ENCODE measurements at regions not wholly inside any gene's neighbourhood (a gene's known extent, or its start where the extent isn't known, plus 50 kb on each side); places are given as distances from the start of the nearest gene placed in this dataset.

DNA sequence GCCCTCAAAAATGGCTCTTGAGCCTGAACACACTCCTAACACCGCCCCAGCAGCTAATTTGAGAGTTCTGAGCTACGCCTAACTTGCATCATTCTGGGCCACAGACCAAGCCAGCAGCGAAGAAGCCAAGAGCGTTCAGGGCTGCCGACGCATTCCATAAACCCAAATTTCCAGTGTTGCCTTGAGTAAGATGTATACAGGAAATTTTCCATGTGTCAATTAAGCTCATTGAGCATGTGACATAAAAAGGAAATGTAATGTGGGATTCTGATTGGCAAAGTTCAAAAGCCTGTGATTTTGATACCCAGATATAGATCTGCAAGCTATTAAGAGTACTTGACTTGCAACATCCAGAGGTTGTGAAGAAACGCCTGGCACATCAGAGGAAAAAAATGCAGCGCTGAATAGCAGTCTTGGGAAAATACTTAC lies 148.6 kb upstream of the NR2F2 start:
- H2BK20ac ChIP-seq (ENCODE audit: low read length), result no peak overlapping the region
- no peak overlapping the region for H4K8ac ChIP-seq (ENCODE audit: extremely low read depth, insufficient read depth, low read length)
- H3K9ac ChIP-seq (replicated peaks in 1 of 4; ENCODE audit: extremely low read depth in 1 of 4, low read depth in 3 of 4, low read length in 3 of 4), result no peak overlapping the region
- no peak overlapping the region for H2BK5ac ChIP-seq (ENCODE audit: low read depth, low read length)
- no peaks in the 10 kb centered on the region for H3K36me3 ChIP-seq (ENCODE audit: control insufficient read depth in 2 of 4, insufficient read depth in 4 of 4, low read length in 3 of 4)
- WGBS, 2 experiments (ENCODE audit: extremely low coverage in 1 of 2, insufficient coverage in 1 of 2, insufficient read length in 1 of 2, insufficient replicate concordance in 2 of 2, low coverage in 1 of 2, low lambda C conversion rate in 2 of 2, missing lambda C conversion rate in 1 of 2), result 94% methylated on average over 8 of the region's 8 CpGs; no CpG with 5 or more reads in 1 of the 2 experiments
- H3K4me1 ChIP-seq (replicated peaks in 1 of 4; ENCODE audit: control insufficient read depth in 3 of 4, insufficient read depth in 4 of 4, low read length in 3 of 4), result peaks cover 0 to 22% (median 5%) of the 10 kb centered on the region in 4 experiments; a peak in 4 of 7 replicates
- H4K20me1 ChIP-seq (replicated peaks in 1 of 2; ENCODE audit: control insufficient read depth in 1 of 2, insufficient read depth in 2 of 2, low read length in 2 of 2), result no peaks in the 10 kb centered on the region
- H3K4ac ChIP-seq (replicated peaks; ENCODE audit: insufficient read length, low read depth, low read length), result no peak overlapping the region
- no peaks in the 10 kb centered on the region for H3K79me2 ChIP-seq (ENCODE audit: control insufficient read depth in 1 of 2, insufficient read depth in 2 of 2, low read length in 2 of 2)
- no peaks in the 10 kb centered on the region for H3K23me2 ChIP-seq (ENCODE audit: low read depth, low read length)
- H3K56ac ChIP-seq (replicated peaks; ENCODE audit: insufficient read length, low read depth, low read length), result no peak overlapping the region
- ChIA-PET POLR2A (ENCODE audit: partially characterized antibody) (no interaction called here), CTCF (ENCODE audit: partially characterized antibody) (interaction anchor here (1.2 to 1.7 kb wide), 2 partner anchors 11 to 16 kb away, joined by 3 to 5 read pairs; no protein-coding TSS in a partner anchor)
- H3K4me3 ChIP-seq (ENCODE audit: extremely low read depth in 1 of 4, insufficient read depth in 2 of 4, low read depth in 3 of 4, low read length in 4 of 4), result no peak overlapping the region
- FAIRE-seq (no peak), DNase-seq (ENCODE audit: low read depth in 1 of 2, low spot score in 2 of 2) (no peak)
- TF ChIP-seq HDAC2 (IDR thresholded peaks at IDR 0.05; ENCODE audit: borderline replicate concordance in 1 of 2, low read depth in 2 of 2, low read length in 2 of 2) (no peak), SP1 (IDR thresholded peaks at IDR 0.05; ENCODE audit: low read depth, low read length) (no peak), KDM4A (IDR thresholded peaks at IDR 0.05; ENCODE audit: low read depth, low read length, severe bottlenecking) (no peak)
- no peaks in the 10 kb centered on the region for H3K27me3 ChIP-seq (replicated peaks in 1 of 4; ENCODE audit: control insufficient read depth in 3 of 4, extremely low read depth in 1 of 4, insufficient read depth in 3 of 4, low read length in 3 of 4)
- no peak overlapping the region for H3K27ac ChIP-seq (ENCODE audit: low read depth, low read length)
- H2BK120ac ChIP-seq (replicated peaks; ENCODE audit: low read depth, low read length), result no peak overlapping the region
- H2AK5ac ChIP-seq (ENCODE audit: low read depth, low read length), result 0 out of 2 replicates have a peak overlapping the region, but pooled peaks have one; percentile 40
- no peak overlapping the region for H3K18ac ChIP-seq (ENCODE audit: extremely low read depth, low read length)
- no peak overlapping the region for H3K23ac ChIP-seq (ENCODE audit: insufficient read length)
- no peak overlapping the region for H2AFZ ChIP-seq (ENCODE audit: low read length)
- no peaks in the 10 kb centered on the region for H3K9me3 ChIP-seq (ENCODE audit: insufficient read depth in 2 of 2, low read depth in 1 of 2, low read length in 1 of 2)
- H3K14ac ChIP-seq (ENCODE audit: insufficient read length), result no peak overlapping the region
- peak overlapping the region; percentile 61 for H4K91ac ChIP-seq (replicated peaks; ENCODE audit: insufficient read length, low read length)
- no peak overlapping the region for H4K5ac ChIP-seq (ENCODE audit: insufficient read length, low read depth, low read length)
- no peak overlapping the region for H3K4me2 ChIP-seq (ENCODE audit: insufficient read depth in 1 of 2, low read depth in 2 of 2, low read length in 2 of 2)
- peak overlapping the region; percentile 30; the same call in 1 of the 2 replicates for H2BK12ac ChIP-seq (ENCODE audit: low read depth, low read length)
- H2BK15ac ChIP-seq (ENCODE audit: low read length), result no peak overlapping the region; the same call in 1 of the 2 replicates
- H3K79me1 ChIP-seq (ENCODE audit: low read depth, low read length), result no peaks in the 10 kb centered on the region

All from H1 (cell line).